Tibial nerve (tissue), 4 donors: ENCODE measurements at regions not wholly inside any gene's neighbourhood (a gene's known extent, or its start where the extent isn't known, plus 50 kb on each side); places are given as distances from the start of the nearest gene placed in this dataset.

Experiments used
- CTCF ChIP-seq, 5 experiments: fragments of 200-600 bp in 3 of 5; fragments of 450-650 bp in 2 of 5; sonication (generic) in 3 of 5; IDR thresholded peaks; one replicate each; pipeline ENCODE4 v1.5.1; 2016 to 2019; ENCODE audit warnings: antibody characterized with exemption in 5 of 5, mild to moderate bottlenecking in 3 of 5, moderate library complexity in 2 of 5
- EP300 ChIP-seq, 2 donors: sonication (generic); formaldehyde crosslinking; IDR thresholded peaks; one replicate each; pipeline ENCODE4 v1.6.1; 2017; ENCODE audit warnings: antibody characterized with exemption in 2 of 2, mild to moderate bottlenecking in 1 of 2
- POLR2A ChIP-seq, 2 donors: fragments of 450-650 bp; IDR thresholded peaks; one replicate each; pipeline ENCODE4 v1.6.1; 2017; ENCODE audit warnings: antibody characterized with exemption in 2 of 2, mild to moderate bottlenecking in 2 of 2, moderate library complexity in 2 of 2

GRCh38 chr16:87230571-87230970 lies 86.6 kb downstream of the C16orf95 start:
- TF ChIP-seq CTCF (IDR thresholded peaks at IDR 0.05) (no peak), EP300 (IDR thresholded peaks at IDR 0.05) (no peak), POLR2A (IDR thresholded peaks at IDR 0.05) (no peak)
